ENCODE measurements at regions not wholly inside any gene's neighbourhood (a gene's known extent, or its start where the extent isn't known, plus 50 kb on each side); places are given as distances from the start of the nearest gene placed in this dataset.

DNA sequence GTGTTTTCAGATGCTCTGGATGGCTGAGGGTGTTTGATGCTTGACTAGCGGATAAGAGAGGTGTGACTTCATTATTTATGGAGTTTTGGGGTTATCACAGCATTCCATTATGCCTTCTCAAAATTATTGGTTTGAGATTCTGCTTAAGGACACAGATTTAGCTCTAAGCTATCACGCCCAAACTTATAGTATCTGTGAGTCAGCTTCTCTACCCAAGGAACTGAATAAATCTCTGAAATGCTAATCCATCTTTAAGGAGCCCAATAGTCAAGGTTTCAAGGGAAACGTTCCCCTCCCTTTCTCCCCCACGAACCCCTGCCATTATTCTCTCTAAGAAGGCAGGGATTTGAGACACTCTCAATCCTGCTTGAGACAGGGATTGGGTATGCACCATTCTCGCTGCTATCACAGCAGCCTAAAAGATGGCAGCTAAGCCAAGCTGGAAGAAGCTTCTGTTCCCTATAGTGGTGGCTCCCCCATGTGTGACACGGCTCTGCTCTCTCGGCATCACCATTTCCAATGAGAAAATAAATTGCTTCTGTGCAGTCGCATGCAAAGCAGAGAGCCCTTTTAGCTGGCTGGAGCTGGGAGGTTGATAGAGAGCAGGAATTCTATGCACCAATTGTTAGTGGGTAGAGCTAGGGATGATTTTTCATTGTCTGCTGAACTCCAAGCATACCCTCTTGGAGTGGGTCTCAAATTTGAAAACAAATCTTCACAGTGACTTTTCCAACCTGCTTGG, 151.1 kb downstream of the IL20RB start:
- no peak for ATAC-seq
- no peaks in the 10 kb centered on the region for H3K4me1 Mint-ChIP-seq
- Histone ChIP-seq H3K27me3 (ENCODE audit: control insufficient read depth in 2 of 2, insufficient read depth in 2 of 2, low read length in 2 of 2) (no peaks in the 10 kb centered on the region), H3K9me3 (ENCODE audit: control insufficient read depth in 2 of 3, low read length in 3 of 3) (no peaks in the 10 kb centered on the region), H3K4me3 (ENCODE audit: low read length) (no peak overlapping the region), H3K27ac (ENCODE audit: low read depth, low read length) (no peak overlapping the region), H3K4me1 (ENCODE audit: control insufficient read depth in 2 of 2, insufficient read depth in 2 of 2, low read length in 2 of 2) (no peaks in the 10 kb centered on the region), H3K36me3 (ENCODE audit: control insufficient read depth in 2 of 3, insufficient read depth in 3 of 3, low read length in 3 of 3) (no peaks in the 10 kb centered on the region)
- H3K36me3 Mint-ChIP-seq, result no peaks in the 10 kb centered on the region
- intact Hi-C loops (cut with micrococcal nuclease), result loop anchor here (5.0 to 10.0 kb wide), 2 partner anchors 683 to 686 kb away; no protein-coding TSS in a partner anchor
- H3K4me3 Mint-ChIP-seq, result no peak overlapping the region
- POLR2A ChIA-PET, result no interaction called here
- no peak for DNase-seq
- CTCF ChIA-PET, result interaction anchor here (0.8 to 1.7 kb wide), 2 partner anchors 14 to 837 kb away, joined by 3 to 4 read pairs; no protein-coding TSS in a partner anchor
- H3K9me3 Mint-ChIP-seq, result no peaks in the 10 kb centered on the region
- no peak overlapping the region for H3K27ac Mint-ChIP-seq
- peaks cover 4 to 25% (median 17%) of the 10 kb centered on the region in 5 donors for H3K27me3 Mint-ChIP-seq

DNA sequence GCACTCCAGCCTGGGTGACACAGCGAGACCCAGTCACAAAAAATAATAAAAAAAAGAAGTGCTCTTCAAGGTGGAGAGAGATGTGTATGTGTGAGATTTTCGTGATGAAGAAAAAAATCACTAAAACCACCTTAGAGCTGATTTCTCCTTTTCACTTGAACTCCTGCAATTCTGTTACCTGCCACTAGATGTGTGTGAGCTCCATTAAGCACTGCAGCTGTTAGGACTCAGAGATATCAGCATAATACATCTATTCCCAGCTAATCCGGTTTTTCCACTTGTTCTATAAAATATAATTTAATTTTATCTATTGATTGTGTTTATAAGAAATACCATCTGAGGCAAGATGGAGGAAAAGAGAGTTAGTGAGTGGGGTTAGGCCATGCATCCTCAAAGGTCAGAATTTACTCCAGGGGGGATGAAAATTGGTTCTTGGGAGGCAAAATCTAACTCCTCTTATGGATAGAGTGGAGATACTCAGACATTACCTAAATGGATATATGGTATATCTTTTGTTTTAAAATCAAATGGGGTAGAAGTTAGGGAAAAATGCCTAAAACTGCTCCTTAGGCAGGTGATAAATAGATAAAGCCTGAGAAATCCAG, 152.7 kb downstream of the IL20RB start:
- Mint-ChIP-seq H3K27ac (no peak overlapping the region), H3K27me3 (peaks cover 4 to 25% (median 17%) of the 10 kb centered on the region in 5 donors), H3K4me1 (no peaks in the 10 kb centered on the region), H3K9me3 (no peaks in the 10 kb centered on the region), H3K36me3 (no peaks in the 10 kb centered on the region), H3K4me3 (no peak overlapping the region)
- H3K27me3 ChIP-seq (ENCODE audit: control insufficient read depth in 2 of 2, insufficient read depth in 2 of 2, low read length in 2 of 2), result no peaks in the 10 kb centered on the region
- H3K9me3 ChIP-seq (ENCODE audit: control insufficient read depth in 2 of 3, low read length in 3 of 3), result no peaks in the 10 kb centered on the region
- ChIA-PET CTCF (interaction anchor here (1.5 to 1.7 kb wide), 2 partner anchors 9 to 12 kb away, joined by 4 to 8 read pairs; no protein-coding TSS in a partner anchor), POLR2A (no interaction called here)
- no peak overlapping the region for H3K4me3 ChIP-seq (ENCODE audit: low read length)
- ATAC-seq, result no peak
- no peak overlapping the region for H3K27ac ChIP-seq (ENCODE audit: low read depth, low read length)
- H3K36me3 ChIP-seq (ENCODE audit: control insufficient read depth in 2 of 3, insufficient read depth in 3 of 3, low read length in 3 of 3), result no peaks in the 10 kb centered on the region
- DNase-seq, result peak in 2 of 9 donors; percentile 5 to 11
- no peaks in the 10 kb centered on the region for H3K4me1 ChIP-seq (ENCODE audit: control insufficient read depth in 2 of 2, insufficient read depth in 2 of 2, low read length in 2 of 2)
- intact Hi-C loops (cut with micrococcal nuclease), result no loop called here

DNA sequence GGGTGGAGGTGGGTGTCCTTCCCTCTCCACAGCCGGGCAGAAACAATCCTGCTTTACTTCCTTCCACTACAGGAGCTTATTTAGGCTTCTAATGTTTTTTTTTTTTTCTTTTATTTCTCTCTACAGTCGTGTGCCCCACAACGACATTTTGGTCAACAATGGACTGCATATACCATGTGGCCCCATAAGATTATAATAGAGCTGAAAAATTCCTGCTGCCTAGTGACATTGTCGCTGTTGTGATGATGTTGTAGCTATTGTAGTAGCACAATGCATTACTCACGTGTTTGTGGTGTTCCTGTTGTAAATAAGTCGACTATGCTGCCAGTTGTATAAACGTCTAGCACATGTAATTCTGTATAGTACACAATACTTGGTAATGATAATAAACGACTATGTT, 153.7 kb downstream of the IL20RB start:
- Mint-ChIP-seq H3K36me3 (no peaks in the 10 kb centered on the region), H3K27me3 (peaks cover 4 to 24% (median 16%) of the 10 kb centered on the region in 5 donors), H3K4me3 (no peak overlapping the region), H3K9me3 (no peaks in the 10 kb centered on the region), H3K4me1 (no peaks in the 10 kb centered on the region), H3K27ac (no peak overlapping the region)
- CTCF ChIA-PET, result interaction anchor here (0.6 kb wide), 1 partner anchor 82 kb away, joined by 3 read pairs; no protein-coding TSS in a partner anchor
- Histone ChIP-seq H3K4me1 (ENCODE audit: control insufficient read depth in 2 of 2, insufficient read depth in 2 of 2, low read length in 2 of 2) (no peaks in the 10 kb centered on the region), H3K9me3 (ENCODE audit: control insufficient read depth in 2 of 3, low read length in 3 of 3) (no peaks in the 10 kb centered on the region), H3K27ac (ENCODE audit: low read depth, low read length) (no peak overlapping the region), H3K27me3 (ENCODE audit: control insufficient read depth in 2 of 2, insufficient read depth in 2 of 2, low read length in 2 of 2) (no peaks in the 10 kb centered on the region), H3K36me3 (ENCODE audit: control insufficient read depth in 2 of 3, insufficient read depth in 3 of 3, low read length in 3 of 3) (no peaks in the 10 kb centered on the region), H3K4me3 (ENCODE audit: low read length) (no peak overlapping the region)
- POLR2A ChIA-PET, result no interaction called here
- ATAC-seq, result no peak
- DNase-seq, result no peak
- intact Hi-C loops (cut with micrococcal nuclease), result no loop called here

DNA sequence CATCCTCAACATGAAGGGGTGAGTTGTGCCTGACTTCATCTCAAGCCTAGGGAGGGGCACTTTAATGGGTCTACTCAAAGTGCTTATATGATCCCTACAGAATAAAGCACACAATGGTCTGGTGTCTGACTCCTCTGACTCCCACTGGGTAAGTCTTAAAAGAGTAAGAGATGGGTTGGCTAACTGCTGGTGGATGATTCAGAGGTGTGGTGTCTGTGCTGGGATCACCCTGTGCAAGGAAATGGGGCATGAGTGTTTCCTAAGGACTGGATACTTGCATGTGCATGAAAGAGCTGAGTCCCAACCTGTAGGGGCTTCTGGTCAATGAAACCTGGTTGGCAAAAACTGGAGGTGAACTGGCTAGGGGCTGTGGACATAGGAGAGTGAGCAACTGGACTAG, 158.8 kb downstream of the IL20RB start:
- CTCF ChIA-PET, result no interaction called here

DNA sequence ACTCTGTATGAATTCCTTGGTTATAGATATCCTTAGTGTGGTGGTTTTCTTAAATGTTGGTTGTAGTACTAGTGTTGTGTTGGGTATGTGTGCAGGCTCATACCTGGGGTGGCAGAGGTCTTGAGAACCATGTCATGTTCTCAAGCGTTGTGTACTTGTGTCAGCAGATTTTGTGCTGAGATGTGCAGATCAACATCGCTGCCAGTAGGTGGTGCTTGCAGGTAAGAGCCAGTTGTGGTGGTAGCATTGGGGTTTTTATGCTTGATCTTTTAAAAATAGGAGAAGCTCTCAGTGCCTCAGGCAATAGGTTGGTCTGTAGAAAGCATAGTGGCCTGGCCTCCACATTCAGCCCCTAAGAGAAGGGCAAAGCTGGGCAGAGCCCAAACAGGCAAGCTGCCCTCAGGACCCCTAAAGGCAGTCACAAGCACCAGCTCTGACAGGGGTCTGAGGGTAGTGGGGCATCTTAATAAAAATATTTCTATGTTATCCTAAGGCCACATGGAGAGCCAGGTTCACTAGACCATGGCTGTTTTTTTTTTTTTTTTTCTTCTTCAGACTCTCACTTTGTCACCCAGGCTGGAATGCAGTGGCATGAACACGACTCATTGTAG, 164.0 kb downstream of the IL20RB start:
- H3K27ac ChIP-seq (ENCODE audit: low read depth, low read length), result no peak overlapping the region
- H3K27me3 ChIP-seq (ENCODE audit: control insufficient read depth in 2 of 2, insufficient read depth in 2 of 2, low read length in 2 of 2), result no peaks in the 10 kb centered on the region
- Mint-ChIP-seq H3K4me3 (no peak overlapping the region), H3K27me3 (peaks cover 3 to 16% (median 8%) of the 10 kb centered on the region in 5 donors), H3K27ac (no peak overlapping the region), H3K36me3 (no peaks in the 10 kb centered on the region), H3K4me1 (no peaks in the 10 kb centered on the region), H3K9me3 (peaks cover 0 to 2% (median 0%) of the 10 kb centered on the region in 11 donors)
- POLR2A ChIA-PET, result no interaction called here
- intact Hi-C loops (cut with micrococcal nuclease), result loop anchor here in 1 of 2 donors (5.0 kb wide), 1 partner anchor 825 kb away; no protein-coding TSS in a partner anchor
- H3K9me3 ChIP-seq (ENCODE audit: control insufficient read depth in 2 of 3, low read length in 3 of 3), result no peaks in the 10 kb centered on the region
- peak in 5 of 9 donors; percentile 4 to 25 (median 15) for DNase-seq
- H3K4me1 ChIP-seq (ENCODE audit: control insufficient read depth in 2 of 2, insufficient read depth in 2 of 2, low read length in 2 of 2), result no peaks in the 10 kb centered on the region
- CTCF ChIA-PET, result interaction anchor here (0.6 to 1.4 kb wide), 3 partner anchors 12 to 822 kb away, joined by 3 to 4 read pairs (median 4); no protein-coding TSS in a partner anchor
- H3K36me3 ChIP-seq (ENCODE audit: control insufficient read depth in 2 of 3, insufficient read depth in 3 of 3, low read length in 3 of 3), result no peaks in the 10 kb centered on the region
- ATAC-seq, result peak; percentile 29
- H3K4me3 ChIP-seq (ENCODE audit: low read length), result no peak overlapping the region

More for the DNA sequence above, 158.8 kb downstream of the IL20RB start:
- H3K27me3 ChIP-seq (ENCODE audit: control insufficient read depth in 2 of 2, insufficient read depth in 2 of 2, low read length in 2 of 2), result no peaks in the 10 kb centered on the region
- H3K27ac Mint-ChIP-seq, result no peak overlapping the region
- POLR2A ChIA-PET, result no interaction called here
- H3K27ac ChIP-seq (ENCODE audit: low read depth, low read length), result no peak overlapping the region
- H3K4me1 ChIP-seq (ENCODE audit: control insufficient read depth in 2 of 2, insufficient read depth in 2 of 2, low read length in 2 of 2), result no peaks in the 10 kb centered on the region
- no peak for ATAC-seq
- intact Hi-C loops (cut with micrococcal nuclease), result no loop called here
- H3K36me3 ChIP-seq (ENCODE audit: control insufficient read depth in 2 of 3, insufficient read depth in 3 of 3, low read length in 3 of 3), result no peaks in the 10 kb centered on the region
- H3K9me3 ChIP-seq (ENCODE audit: control insufficient read depth in 2 of 3, low read length in 3 of 3), result no peaks in the 10 kb centered on the region
- no peak for DNase-seq
- H3K27me3 Mint-ChIP-seq, result peaks cover 0 to 27% (median 6%) of the 10 kb centered on the region in 5 donors
- no peak overlapping the region for H3K4me3 Mint-ChIP-seq
- no peaks in the 10 kb centered on the region for H3K4me1 Mint-ChIP-seq
- H3K9me3 Mint-ChIP-seq, result no peaks in the 10 kb centered on the region
- no peaks in the 10 kb centered on the region for H3K36me3 Mint-ChIP-seq
- no peak overlapping the region for H3K4me3 ChIP-seq (ENCODE audit: low read length)

GRCh38 chr3:137131081-137131480, 173.3 kb downstream of the IL20RB start:
- no peaks in the 10 kb centered on the region for H3K9me3 ChIP-seq (ENCODE audit: control insufficient read depth in 2 of 3, low read length in 3 of 3)
- CTCF ChIA-PET, result no interaction called here
- no peaks in the 10 kb centered on the region for H3K36me3 ChIP-seq (ENCODE audit: control insufficient read depth in 2 of 3, insufficient read depth in 3 of 3, low read length in 3 of 3)
- no peak overlapping the region for H3K27ac ChIP-seq (ENCODE audit: low read depth, low read length)
- no peaks in the 10 kb centered on the region for H3K27me3 ChIP-seq (ENCODE audit: control insufficient read depth in 2 of 2, insufficient read depth in 2 of 2, low read length in 2 of 2)
- Mint-ChIP-seq H3K4me1 (peaks cover 4 to 31% (median 22%) of the 10 kb centered on the region in 7 donors), H3K9me3 (no peaks in the 10 kb centered on the region), H3K36me3 (no peaks in the 10 kb centered on the region), H3K27ac (peak overlapping the region in 7 of 9 donors; percentile 6 to 88 (median 29)), H3K4me3 (peak overlapping the region in 8 of 10 donors; percentile 2 to 63 (median 38)), H3K27me3 (peaks cover 0 to 8% (median 4%) of the 10 kb centered on the region in 5 donors)
- H3K4me1 ChIP-seq (ENCODE audit: control insufficient read depth in 2 of 2, insufficient read depth in 2 of 2, low read length in 2 of 2), result peaks cover 0 to 6% of the 10 kb centered on the region in 2 donors
- peak in 6 of 9 donors; percentile 2 to 45 (median 31) for DNase-seq
- no peak overlapping the region for H3K4me3 ChIP-seq (ENCODE audit: low read length)
- POLR2A ChIA-PET, result no interaction called here
- intact Hi-C loops (cut with micrococcal nuclease), result no loop called here
- ATAC-seq, result peak; percentile 42

All from naive thymus-derived CD4-positive, alpha-beta T cell (primary cell).